Hepatocyte (in vitro differentiated cells): ENCODE measurements at regions not wholly inside any gene's neighbourhood (a gene's known extent, or its start where the extent isn't known, plus 50 kb on each side); places are given as distances from the start of the nearest gene placed in this dataset.

ENCODE experiments used
- EZH2 ChIP-seq: fragments of 200-600 bp; sonication (generic); IDR thresholded peaks from 2 replicates; pipeline ENCODE4 v1.6.1; 2016; ENCODE audit warnings: antibody characterized with exemption, mild to moderate bottlenecking, borderline replicate concordance
- EZH2phosphoT487 ChIP-seq: fragments of 200-600 bp; sonication (generic); IDR thresholded peaks from one replicate; pipeline ENCODE4 v1.6.1; 2018; ENCODE audit warnings: antibody characterized with exemption, mild to moderate bottlenecking, low read depth, moderate library complexity; ENCODE audit not compliant: unreplicated experiment, severe bottlenecking
- TF ChIP-seq, protein P1 (sequence below): fragments of 200-600 bp; sonication (generic); IDR thresholded peaks from 2 replicates; pipeline ENCODE4 v1.5.1; 2016; ENCODE audit warnings: antibody characterized with exemption, mild to moderate bottlenecking; ENCODE audit not compliant: poor library complexity

DNA sequence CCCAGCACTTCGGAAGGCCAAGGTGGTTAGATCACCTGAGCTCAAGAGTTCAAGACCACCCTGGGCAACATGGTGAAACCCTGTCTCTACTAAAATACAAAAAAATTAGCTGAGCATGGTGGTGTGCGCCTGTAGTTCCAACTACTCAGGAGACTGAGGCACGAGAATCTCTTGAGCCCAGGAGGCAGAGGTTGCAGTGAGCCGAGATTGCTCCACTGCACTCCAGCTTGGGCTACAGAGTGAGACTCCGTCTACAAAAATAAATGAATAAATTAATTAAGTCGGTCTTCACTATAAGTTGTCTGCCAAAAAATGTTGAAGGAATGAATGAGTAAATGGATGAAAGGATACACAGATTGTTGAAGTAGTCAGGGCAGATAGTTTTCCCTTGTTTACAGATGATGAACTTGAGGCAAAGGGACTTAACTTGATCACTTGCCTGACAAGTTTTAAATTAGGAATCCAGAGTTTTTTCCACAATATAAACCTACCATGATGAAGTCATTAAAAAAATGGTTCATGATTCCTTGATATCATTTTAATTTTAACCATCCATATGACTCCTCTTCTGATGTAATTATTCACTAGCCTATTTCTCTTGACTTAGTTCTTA is 130.8 kb downstream of the TLR5 start:
- TF ChIP-seq, protein P1, sequence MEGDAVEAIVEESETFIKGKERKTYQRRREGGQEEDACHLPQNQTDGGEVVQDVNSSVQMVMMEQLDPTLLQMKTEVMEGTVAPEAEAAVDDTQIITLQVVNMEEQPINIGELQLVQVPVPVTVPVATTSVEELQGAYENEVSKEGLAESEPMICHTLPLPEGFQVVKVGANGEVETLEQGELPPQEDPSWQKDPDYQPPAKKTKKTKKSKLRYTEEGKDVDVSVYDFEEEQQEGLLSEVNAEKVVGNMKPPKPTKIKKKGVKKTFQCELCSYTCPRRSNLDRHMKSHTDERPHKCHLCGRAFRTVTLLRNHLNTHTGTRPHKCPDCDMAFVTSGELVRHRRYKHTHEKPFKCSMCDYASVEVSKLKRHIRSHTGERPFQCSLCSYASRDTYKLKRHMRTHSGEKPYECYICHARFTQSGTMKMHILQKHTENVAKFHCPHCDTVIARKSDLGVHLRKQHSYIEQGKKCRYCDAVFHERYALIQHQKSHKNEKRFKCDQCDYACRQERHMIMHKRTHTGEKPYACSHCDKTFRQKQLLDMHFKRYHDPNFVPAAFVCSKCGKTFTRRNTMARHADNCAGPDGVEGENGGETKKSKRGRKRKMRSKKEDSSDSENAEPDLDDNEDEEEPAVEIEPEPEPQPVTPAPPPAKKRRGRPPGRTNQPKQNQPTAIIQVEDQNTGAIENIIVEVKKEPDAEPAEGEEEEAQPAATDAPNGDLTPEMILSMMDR, result no peak
- no peak for TF ChIP-seq EZH2phosphoT487
- no peak for TF ChIP-seq EZH2
